HEK293 (cell line): ENCODE measurements at regions not wholly inside any gene's neighbourhood (a gene's known extent, or its start where the extent isn't known, plus 50 kb on each side); places are given as distances from the start of the nearest gene placed in this dataset.

ENCODE experiments used
- SCRT2 ChIP-seq: fragments of 450-650 bp; formaldehyde crosslinking; IDR thresholded peaks from 2 replicates; pipeline ENCODE4 v1.5.1; 2016; ENCODE audit warnings: missing biosample characterization, missing genetic modification characterization
- ZNF114 ChIP-seq: fragments of 450-650 bp; formaldehyde crosslinking; IDR thresholded peaks from 2 replicates; pipeline ENCODE4 v1.5.0; 2017; ENCODE audit warnings: missing biosample characterization, missing genetic modification characterization
- ZNF302 ChIP-seq: fragments of 450-650 bp; formaldehyde crosslinking; IDR thresholded peaks from 2 replicates; pipeline ENCODE4 v1.5.1; 2016; ENCODE audit warnings: missing biosample characterization, missing genetic modification characterization, low read depth
- TF ChIP-seq, protein P1 (sequence below): fragments of 450-650 bp; formaldehyde crosslinking; IDR thresholded peaks from 2 replicates; pipeline ENCODE4 v1.5.1; 2016; ENCODE audit warnings: missing biosample characterization, missing genetic modification characterization
- TF ChIP-seq, protein P2 (sequence below): fragments of 450-650 bp; formaldehyde crosslinking; IDR thresholded peaks from 2 replicates; pipeline ENCODE4 v1.5.1; 2016; ENCODE audit warnings: missing biosample characterization, missing genetic modification characterization

DNA sequence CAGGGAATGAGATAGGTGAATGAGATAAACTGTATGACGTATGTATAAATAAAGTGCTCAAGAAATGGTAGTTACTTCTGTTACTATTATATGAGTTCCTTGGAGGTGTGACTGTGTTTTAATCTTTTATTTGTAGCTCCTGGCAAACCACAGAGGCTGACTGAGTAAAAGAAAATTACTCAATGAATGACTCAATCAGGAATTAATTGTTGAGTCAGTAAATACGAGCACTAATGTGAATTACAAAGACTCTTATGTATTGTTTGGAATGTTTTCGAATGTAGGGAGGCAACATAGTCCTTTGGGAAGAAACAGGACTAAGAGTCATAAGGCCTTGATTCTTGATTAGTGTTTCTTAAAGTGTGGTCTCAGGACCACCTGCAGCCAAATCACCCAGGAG lies 51.1 kb upstream of the BLID start:
- TF ChIP-seq, protein P1, sequence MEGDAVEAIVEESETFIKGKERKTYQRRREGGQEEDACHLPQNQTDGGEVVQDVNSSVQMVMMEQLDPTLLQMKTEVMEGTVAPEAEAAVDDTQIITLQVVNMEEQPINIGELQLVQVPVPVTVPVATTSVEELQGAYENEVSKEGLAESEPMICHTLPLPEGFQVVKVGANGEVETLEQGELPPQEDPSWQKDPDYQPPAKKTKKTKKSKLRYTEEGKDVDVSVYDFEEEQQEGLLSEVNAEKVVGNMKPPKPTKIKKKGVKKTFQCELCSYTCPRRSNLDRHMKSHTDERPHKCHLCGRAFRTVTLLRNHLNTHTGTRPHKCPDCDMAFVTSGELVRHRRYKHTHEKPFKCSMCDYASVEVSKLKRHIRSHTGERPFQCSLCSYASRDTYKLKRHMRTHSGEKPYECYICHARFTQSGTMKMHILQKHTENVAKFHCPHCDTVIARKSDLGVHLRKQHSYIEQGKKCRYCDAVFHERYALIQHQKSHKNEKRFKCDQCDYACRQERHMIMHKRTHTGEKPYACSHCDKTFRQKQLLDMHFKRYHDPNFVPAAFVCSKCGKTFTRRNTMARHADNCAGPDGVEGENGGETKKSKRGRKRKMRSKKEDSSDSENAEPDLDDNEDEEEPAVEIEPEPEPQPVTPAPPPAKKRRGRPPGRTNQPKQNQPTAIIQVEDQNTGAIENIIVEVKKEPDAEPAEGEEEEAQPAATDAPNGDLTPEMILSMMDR (tag by site-specific recombination) = no peak
- TF ChIP-seq ZNF114 (tag by site-specific recombination) (no peak), SCRT2 (tag by site-specific recombination) (no peak), ZNF302 (tag by site-specific recombination) (no peak)
- TF ChIP-seq, protein P2, sequence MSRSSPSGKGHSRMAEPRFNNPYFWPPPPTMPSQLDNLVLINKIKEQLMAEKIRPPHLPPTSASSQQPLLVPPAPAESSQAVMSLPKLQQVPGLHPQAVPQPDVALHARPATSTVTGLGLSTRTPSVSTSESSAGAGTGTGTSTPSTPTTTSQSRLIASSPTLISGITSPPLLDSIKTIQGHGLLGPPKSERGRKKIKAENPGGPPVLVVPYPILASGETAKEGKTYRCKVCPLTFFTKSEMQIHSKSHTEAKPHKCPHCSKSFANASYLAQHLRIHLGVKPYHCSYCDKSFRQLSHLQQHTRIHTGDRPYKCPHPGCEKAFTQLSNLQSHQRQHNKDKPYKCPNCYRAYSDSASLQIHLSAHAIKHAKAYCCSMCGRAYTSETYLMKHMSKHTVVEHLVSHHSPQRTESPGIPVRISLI (tag by site-specific recombination) = no peak
